ENCODE measurements at regions not wholly inside any gene's neighbourhood (a gene's known extent, or its start where the extent isn't known, plus 50 kb on each side); places are given as distances from the start of the nearest gene placed in this dataset.

GRCh38 chr15:39365873-39366272, 215.0 kb upstream of the THBS1 start:
- 77 to 84% methylated on average over 4 of the region's 4 CpGs for WGBS, 2 donors
- no peak for DNase-seq (ENCODE audit: low spot score in 2 of 2)

GRCh38 chr15:39367596-39367995, 213.3 kb upstream of the THBS1 start:
- no peak for TF ChIP-seq POLR2A (IDR thresholded peaks at IDR 0.05)
- TF ChIP-seq, protein P1, sequence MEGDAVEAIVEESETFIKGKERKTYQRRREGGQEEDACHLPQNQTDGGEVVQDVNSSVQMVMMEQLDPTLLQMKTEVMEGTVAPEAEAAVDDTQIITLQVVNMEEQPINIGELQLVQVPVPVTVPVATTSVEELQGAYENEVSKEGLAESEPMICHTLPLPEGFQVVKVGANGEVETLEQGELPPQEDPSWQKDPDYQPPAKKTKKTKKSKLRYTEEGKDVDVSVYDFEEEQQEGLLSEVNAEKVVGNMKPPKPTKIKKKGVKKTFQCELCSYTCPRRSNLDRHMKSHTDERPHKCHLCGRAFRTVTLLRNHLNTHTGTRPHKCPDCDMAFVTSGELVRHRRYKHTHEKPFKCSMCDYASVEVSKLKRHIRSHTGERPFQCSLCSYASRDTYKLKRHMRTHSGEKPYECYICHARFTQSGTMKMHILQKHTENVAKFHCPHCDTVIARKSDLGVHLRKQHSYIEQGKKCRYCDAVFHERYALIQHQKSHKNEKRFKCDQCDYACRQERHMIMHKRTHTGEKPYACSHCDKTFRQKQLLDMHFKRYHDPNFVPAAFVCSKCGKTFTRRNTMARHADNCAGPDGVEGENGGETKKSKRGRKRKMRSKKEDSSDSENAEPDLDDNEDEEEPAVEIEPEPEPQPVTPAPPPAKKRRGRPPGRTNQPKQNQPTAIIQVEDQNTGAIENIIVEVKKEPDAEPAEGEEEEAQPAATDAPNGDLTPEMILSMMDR (IDR thresholded peaks at IDR 0.05), result no peak
- WGBS, 2 donors, result 51 to 65% methylated on average over 1 of the region's 1 CpG
- intact Hi-C loops (cut with DNase I; ENCODE audit: low total_unique reads), result loop anchor here (10.0 kb wide), 1 partner anchor 633 kb away; no protein-coding TSS in a partner anchor
- no peak overlapping the region for H3K4me3 ChIP-seq (ENCODE audit: low read depth, poor library complexity, severe bottlenecking)
- no peak for DNase-seq (ENCODE audit: low spot score in 2 of 2)

More at GRCh38 chr15:39365873-39366272, 215.0 kb upstream of the THBS1 start:
- no peak overlapping the region for H3K4me3 ChIP-seq (ENCODE audit: low read depth, poor library complexity, severe bottlenecking)
- intact Hi-C loops (cut with DNase I; ENCODE audit: low total_unique reads), result loop anchor here (10.0 kb wide), 1 partner anchor 631 kb away; no protein-coding TSS in a partner anchor
- TF ChIP-seq POLR2A (IDR thresholded peaks at IDR 0.05), result no peak
- TF ChIP-seq, protein P1 (IDR thresholded peaks at IDR 0.05), result no peak

GRCh38 chr15:39369768-39370167, 211.1 kb upstream of the THBS1 start:
- TF ChIP-seq, protein P1 (IDR thresholded peaks at IDR 0.05), result no peak
- no peak for TF ChIP-seq POLR2A (IDR thresholded peaks at IDR 0.05)
- WGBS, 2 donors, result 92 to 100% methylated on average over 1 of the region's 1 CpG
- no peak for DNase-seq (ENCODE audit: low spot score in 2 of 2)
- no peak overlapping the region for H3K4me3 ChIP-seq (ENCODE audit: low read depth, poor library complexity, severe bottlenecking)
- intact Hi-C loops (cut with DNase I; ENCODE audit: low total_unique reads), result loop anchor here (10.0 kb wide), 1 partner anchor 635 kb away; no protein-coding TSS in a partner anchor

DNA sequence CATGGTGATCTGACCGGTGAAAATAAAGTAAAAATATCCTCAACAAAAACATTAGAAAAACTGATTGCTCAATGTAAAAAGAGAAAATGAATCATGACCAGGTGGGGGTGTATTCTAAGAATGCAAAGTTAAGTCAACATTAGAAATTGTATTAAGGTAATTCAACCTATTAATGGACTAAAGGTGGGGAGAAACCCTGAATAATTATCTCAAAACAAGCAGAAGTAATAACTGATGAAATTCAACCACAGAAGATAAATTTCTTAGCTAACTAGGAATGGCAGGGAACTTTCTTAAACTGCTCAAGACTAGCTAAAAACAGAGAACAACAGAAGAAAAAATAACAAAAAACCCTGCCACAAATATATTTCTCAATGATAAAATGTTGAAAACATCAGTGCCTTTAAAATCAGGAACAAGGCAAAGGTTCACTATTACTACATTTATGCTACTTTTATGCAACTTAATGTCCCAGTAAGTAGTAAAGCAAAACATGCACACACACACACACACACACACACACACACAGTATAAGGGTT, 204.4 kb upstream of the THBS1 start:
- no peak for TF ChIP-seq POLR2A (IDR thresholded peaks at IDR 0.05)
- TF ChIP-seq, protein P1 (IDR thresholded peaks at IDR 0.05), result no peak
- intact Hi-C loops (cut with DNase I; ENCODE audit: low total_unique reads), result no loop called here
- H3K4me3 ChIP-seq (ENCODE audit: low read depth, poor library complexity, severe bottlenecking), result no peak overlapping the region
- no peak for DNase-seq (ENCODE audit: low spot score in 2 of 2)
- WGBS, 2 donors, result 75 to 96% methylated on average over 1 of the region's 1 CpG

DNA sequence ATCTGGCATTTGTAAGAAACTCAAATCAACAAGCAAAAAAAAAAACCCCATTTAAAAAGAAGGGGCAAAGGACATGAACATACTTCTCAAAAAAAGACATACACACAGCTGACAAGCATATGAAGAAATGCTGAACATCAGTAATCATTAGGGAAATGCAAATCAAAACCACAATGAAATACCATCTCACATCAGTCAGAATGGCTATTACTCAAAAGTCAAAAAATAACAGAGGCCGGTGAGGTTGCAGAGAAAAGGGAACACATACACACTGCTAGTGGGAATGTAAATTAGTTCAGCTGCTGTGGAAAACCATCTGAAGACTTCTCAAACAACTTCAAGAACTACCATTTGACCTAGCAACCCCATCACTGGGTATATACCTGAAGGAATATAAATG, 199.4 kb upstream of the THBS1 start:
- H3K4me3 ChIP-seq (ENCODE audit: low read depth, poor library complexity, severe bottlenecking), result no peak overlapping the region
- WGBS, 2 donors, result 65 to 83% methylated on average over 1 of the region's 1 CpG
- no peak for TF ChIP-seq POLR2A (IDR thresholded peaks at IDR 0.05)
- TF ChIP-seq, protein P1 (IDR thresholded peaks at IDR 0.05), result no peak
- intact Hi-C loops (cut with DNase I; ENCODE audit: low total_unique reads), result no loop called here
- no peak for DNase-seq (ENCODE audit: low spot score in 2 of 2)

DNA sequence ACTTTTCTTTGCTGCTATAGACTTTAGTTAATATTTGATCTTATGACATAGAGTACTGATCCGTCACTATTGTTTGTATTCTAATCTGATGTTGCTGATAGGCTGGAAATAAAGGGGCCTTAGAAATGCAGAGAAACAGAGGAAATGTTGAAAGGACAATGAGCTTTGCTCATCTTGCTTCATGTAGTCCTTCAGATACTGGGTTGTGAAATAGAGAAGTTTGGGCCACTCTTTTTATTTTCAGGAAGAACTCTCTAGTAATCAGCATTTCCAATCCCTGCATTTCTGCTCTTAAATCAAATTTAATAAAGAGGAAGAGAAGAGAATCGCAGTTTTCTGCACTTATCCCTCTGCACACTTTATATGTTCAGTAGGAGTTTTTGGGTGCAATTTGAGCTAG, 192.8 kb upstream of the THBS1 start:
- 85 to 87% methylated on average over 2 of the region's 2 CpGs for WGBS, 2 donors
- no peak overlapping the region for H3K4me3 ChIP-seq (ENCODE audit: low read depth, poor library complexity, severe bottlenecking)
- intact Hi-C loops (cut with DNase I; ENCODE audit: low total_unique reads), result no loop called here
- DNase-seq (ENCODE audit: low spot score in 2 of 2), result no peak
- TF ChIP-seq, protein P1 (IDR thresholded peaks at IDR 0.05), result no peak
- TF ChIP-seq POLR2A (IDR thresholded peaks at IDR 0.05), result no peak

All from lower leg skin (tissue), 4 donors.